GM23338 (cell line): ENCODE measurements at regions not wholly inside any gene's neighbourhood (a gene's known extent, or its start where the extent isn't known, plus 50 kb on each side); places are given as distances from the start of the nearest gene placed in this dataset.

Source experiments
- CTCF ChIP-seq, 2 experiments: fragments of 200-600 bp in 1 of 2; sonication (generic) in 1 of 2; conservative IDR thresholded peaks; 2 replicates each; pipeline versions ENCODE4 v1.5.1 to v1.6.1; 2016 to 2017; ENCODE audit warnings: antibody characterized with exemption in 2 of 2, low read depth in 2 of 2, mild to moderate bottlenecking in 2 of 2, moderate library complexity in 1 of 2
- ETS1 ChIP-seq: IDR thresholded peaks from 2 replicates; pipeline ENCODE4 v1.6.1; 2016; ENCODE audit warnings: antibody characterized with exemption
- EZH2 ChIP-seq: fragments of 200-600 bp; sonication (generic); IDR thresholded peaks from one replicate; pipeline ENCODE4 v1.8.0; 2017; ENCODE audit warnings: antibody characterized with exemption, mild to moderate bottlenecking, low read depth; ENCODE audit not compliant: unreplicated experiment
- EZH2phosphoT487 ChIP-seq: fragments of 200-600 bp; sonication (generic); IDR thresholded peaks from one replicate; pipeline ENCODE4 v1.8.1; 2018; ENCODE audit warnings: antibody characterized with exemption; ENCODE audit not compliant: unreplicated experiment
- JUNB ChIP-seq: IDR thresholded peaks from one replicate; pipeline ENCODE4 v1.6.1; 2016; ENCODE audit warnings: antibody characterized with exemption; ENCODE audit not compliant: unreplicated experiment
- POLR2AphosphoS5 ChIP-seq: IDR thresholded peaks from 2 replicates; pipeline ENCODE4 v1.6.1; 2016; ENCODE audit warnings: antibody characterized with exemption, low read depth
- REST ChIP-seq: IDR thresholded peaks from one replicate; pipeline ENCODE4 v1.6.1; 2018; ENCODE audit warnings: antibody characterized with exemption; ENCODE audit not compliant: unreplicated experiment
- ZNF331 ChIP-seq: fragments of 250-450 bp; sonication (Bioruptor Pico); IDR thresholded peaks from 2 replicates; pipeline ENCODE4 v1.5.0; 2020; ENCODE audit warnings: low read depth, mild to moderate bottlenecking, moderate library complexity

GRCh38 chr4:181960384-181960783 lies 282.8 kb upstream of the TENM3 start:
- TF ChIP-seq POLR2AphosphoS5: no peak
- TF ChIP-seq EZH2: no peak
- TF ChIP-seq EZH2phosphoT487: no peak
- no peak for TF ChIP-seq CTCF (conservative IDR thresholded peaks at IDR 0.05; ENCODE audit: low read depth in 2 of 2)
- TF ChIP-seq JUNB: no peak
- no peak for TF ChIP-seq ZNF331 (CRISPR knock-in tag)
- TF ChIP-seq REST: no peak
- TF ChIP-seq ETS1: no peak
